WTC11 (cell line): ENCODE measurements at regions not wholly inside any gene's neighbourhood (a gene's known extent, or its start where the extent isn't known, plus 50 kb on each side); places are given as distances from the start of the nearest gene placed in this dataset.

Experiments used
- ATAC-seq: fragments of 200-7000 bp; cut with Tn5 transposase; 2 replicates; pipeline ENCODE4 v1.10.0; 2021; ENCODE audit warnings: mild to moderate bottlenecking, moderate library complexity
- CTCF ChIA-PET: fragments of 300-600 bp; sonication (Branson Sonifier 250); formaldehyde crosslinking; loops from one replicate; lab custom pipeline; 2021; ENCODE audit warnings: antibody characterized with exemption; lab: Charles Lee
- POLR2A ChIA-PET: fragments of 350-600 bp; sonication (Branson Sonifier 250); formaldehyde crosslinking; loops from one replicate; lab custom pipeline; 2021; ENCODE audit warnings: antibody characterized with exemption; lab: Charles Lee
- DNase-seq: peaks from one replicate; pipeline ENCODE4 v3.0.0; 2021; ENCODE audit warnings: low spot score
- H3K27ac Mint-ChIP-seq: 2 replicates; pipeline ENCODE4 v1.8.0; 2021; ENCODE audit warnings: mixed read lengths
- H3K27me3 Mint-ChIP-seq: 2 replicates; pipeline ENCODE4 v1.8.0; 2021; ENCODE audit warnings: low read depth, mild to moderate bottlenecking, moderate library complexity, mixed read lengths
- H3K36me3 Mint-ChIP-seq: 2 replicates; pipeline ENCODE4 v1.8.0; 2021; ENCODE audit warnings: mixed read lengths
- H3K4me1 Mint-ChIP-seq: 2 replicates; pipeline ENCODE4 v1.8.0; 2022; ENCODE audit warnings: mixed read lengths
- H3K4me3 Mint-ChIP-seq: 2 replicates; pipeline ENCODE4 v1.8.0; 2021; ENCODE audit warnings: mild to moderate bottlenecking, moderate library complexity, mixed read lengths
- H3K9me3 Mint-ChIP-seq: 2 replicates; pipeline ENCODE4 v1.8.0; 2021; ENCODE audit warnings: mixed read lengths
- CDX4 ChIP-seq: fragments of 250-450 bp; sonication (Bioruptor Pico); IDR thresholded peaks from 2 replicates; pipeline ENCODE4 v1.9.0; 2021; ENCODE audit warnings: moderate library complexity, mild to moderate bottlenecking, inconsistent platforms, borderline replicate concordance
- CREB1 ChIP-seq: sonication (generic); formaldehyde crosslinking; IDR thresholded peaks from 2 replicates; pipeline ENCODE4 v1.8.0; 2023; ENCODE audit warnings: mild to moderate bottlenecking, missing genetic modification reagents
- CTCF ChIP-seq: fragments of 200-600 bp; IDR thresholded peaks from 2 replicates; pipeline ENCODE4 v1.8.0; 2022; ENCODE audit warnings: antibody characterized with exemption
- ERG ChIP-seq: fragments of 250-450 bp; sonication (Bioruptor Pico); IDR thresholded peaks from 2 replicates; pipeline ENCODE4 v1.8.0; 2021; ENCODE audit warnings: mild to moderate bottlenecking
- FOXP1 ChIP-seq: sonication (generic); formaldehyde crosslinking; IDR thresholded peaks from 2 replicates; pipeline ENCODE4 v1.8.0; 2022; ENCODE audit warnings: missing genetic modification reagents, mild to moderate bottlenecking, moderate library complexity, borderline replicate concordance
- IRF2 ChIP-seq: sonication (generic); formaldehyde crosslinking; IDR thresholded peaks from 2 replicates; pipeline ENCODE4 v1.8.0; 2022; ENCODE audit warnings: low read depth, missing genetic modification reagents, borderline replicate concordance
- KAT7 ChIP-seq: sonication (generic); formaldehyde crosslinking; IDR thresholded peaks from 2 replicates; pipeline ENCODE4 v1.8.1; 2023; ENCODE audit warnings: missing genetic modification reagents, mild to moderate bottlenecking, borderline replicate concordance
- NR1H2 ChIP-seq: sonication (generic); formaldehyde crosslinking; IDR thresholded peaks from 2 replicates; pipeline ENCODE4 v1.9.0; 2021; ENCODE audit warnings: mild to moderate bottlenecking, moderate library complexity, missing genetic modification reagents
- NR2C2 ChIP-seq: sonication (generic); formaldehyde crosslinking; IDR thresholded peaks from 2 replicates; pipeline ENCODE4 v1.8.0; 2022; ENCODE audit warnings: mild to moderate bottlenecking, missing genetic modification reagents
- NR3C1 ChIP-seq: sonication (generic); formaldehyde crosslinking; conservative IDR thresholded peaks from 2 replicates; pipeline ENCODE4 v1.8.1; 2023; ENCODE audit warnings: low read depth, mild to moderate bottlenecking, missing genetic modification reagents
- RORB ChIP-seq: fragments of 250-450 bp; sonication (Bioruptor Pico); IDR thresholded peaks from 2 replicates; pipeline ENCODE4 v1.9.0; 2021; ENCODE audit warnings: mild to moderate bottlenecking
- SP1 ChIP-seq: sonication (generic); formaldehyde crosslinking; conservative IDR thresholded peaks from 2 replicates; pipeline ENCODE4 v1.8.1; 2022; ENCODE audit warnings: missing genetic modification reagents
- STAT6 ChIP-seq: sonication (generic); formaldehyde crosslinking; conservative IDR thresholded peaks from 2 replicates; pipeline ENCODE4 v1.8.1; 2023; ENCODE audit warnings: mild to moderate bottlenecking, low read depth, missing genetic modification reagents, moderate library complexity
- TCF7 ChIP-seq: sonication (generic); formaldehyde crosslinking; IDR thresholded peaks from 2 replicates; pipeline ENCODE4 v1.8.0; 2022; ENCODE audit warnings: mild to moderate bottlenecking, low read depth, missing genetic modification reagents, moderate library complexity
- TEAD4 ChIP-seq: sonication (generic); formaldehyde crosslinking; IDR thresholded peaks from 2 replicates; pipeline ENCODE4 v1.8.0; 2022; ENCODE audit warnings: mild to moderate bottlenecking, missing genetic modification reagents
- ZNF121 ChIP-seq: sonication (generic); formaldehyde crosslinking; IDR thresholded peaks from 2 replicates; pipeline ENCODE4 v1.8.0; 2023; ENCODE audit warnings: missing genetic modification reagents
- ZNF416 ChIP-seq: fragments of 250-450 bp; sonication (Bioruptor Pico); IDR thresholded peaks from 2 replicates; pipeline ENCODE4 v1.9.0; 2021; ENCODE audit warnings: mild to moderate bottlenecking, inconsistent platforms
- ZNF425 ChIP-seq: fragments of 250-450 bp; sonication (Bioruptor Pico); conservative IDR thresholded peaks from 2 replicates; pipeline ENCODE4 v1.9.0; 2021; ENCODE audit warnings: mild to moderate bottlenecking
- ZNF512 ChIP-seq: sonication (generic); formaldehyde crosslinking; IDR thresholded peaks from 2 replicates; pipeline ENCODE4 v1.8.1; 2022; ENCODE audit warnings: missing genetic modification reagents, borderline replicate concordance
- ZNF671 ChIP-seq: fragments of 250-450 bp; sonication (Bioruptor Pico); IDR thresholded peaks from 2 replicates; pipeline ENCODE4 v1.8.0; 2021; ENCODE audit warnings: mild to moderate bottlenecking
- ZSCAN18 ChIP-seq: fragments of 250-450 bp; sonication (Bioruptor Pico); IDR thresholded peaks from 2 replicates; pipeline ENCODE4 v2.1.2; 2022; ENCODE audit warnings: mild to moderate bottlenecking, moderate library complexity

GRCh38 chr5:4802044-4802443 lies 338.1 kb upstream of the ADAMTS16 start (continued):
- TF ChIP-seq STAT6 (CRISPR knock-in tag): no peak
- TF ChIP-seq NR2C2: no peak
- no peak for TF ChIP-seq RORB (CRISPR knock-in tag)
- TF ChIP-seq CTCF: no peak
- no peak for TF ChIP-seq ZNF671 (CRISPR knock-in tag)
- no peak for TF ChIP-seq CREB1 (CRISPR knock-in tag)
- TF ChIP-seq NR3C1 (CRISPR knock-in tag): no peak

GRCh38 chr5:4804691-4805360 lies 335.3 kb upstream of the ADAMTS16 start:
- POLR2A ChIA-PET: interaction anchor here (0.6 kb wide), 1 partner anchor 1307 kb away, joined by 4 read pairs; no protein-coding TSS in a partner anchor
- TF ChIP-seq ZNF416 (no peak), ZNF425 (CRISPR knock-in tag) (no peak), CDX4 (no peak), TCF7 (no peak), ZNF121 (CRISPR knock-in tag) (no peak), TEAD4 (CRISPR knock-in tag) (no peak), ZNF512 (CRISPR knock-in tag) (no peak), CTCF (no peak), NR1H2 (CRISPR knock-in tag) (no peak), ERG (CRISPR knock-in tag) (no peak), IRF2 (CRISPR knock-in tag) (no peak), FOXP1 (CRISPR knock-in tag) (no peak), SP1 (CRISPR knock-in tag) (no peak), ZSCAN18 (CRISPR knock-in tag) (no peak), KAT7 (CRISPR knock-in tag) (no peak)

More at GRCh38 chr5:4804691-4805360, 335.3 kb upstream of the ADAMTS16 start:
- no peak overlapping the region for H3K27ac Mint-ChIP-seq
- no peaks in the 10 kb centered on the region for H3K27me3 Mint-ChIP-seq
- H3K4me3 Mint-ChIP-seq: no peak overlapping the region
- DNase-seq (no peak), ATAC-seq (no peak)
- no peaks in the 10 kb centered on the region for H3K36me3 Mint-ChIP-seq
- CTCF ChIA-PET: no interaction called here
- peaks cover 6% of the 10 kb centered on the region; the same call in 1 of the 2 replicates for H3K4me1 Mint-ChIP-seq
- H3K9me3 Mint-ChIP-seq: no peaks in the 10 kb centered on the region
